Adrenal gland (tissue), 5 donors: ENCODE measurements at regions not wholly inside any gene's neighbourhood (a gene's known extent, or its start where the extent isn't known, plus 50 kb on each side); places are given as distances from the start of the nearest gene placed in this dataset.

Experiments used
- CTCF ChIP-seq, 6 experiments: fragments of 450-650 bp in 4 of 6; fragments of 200-600 bp in 2 of 6; sonication (generic) in 1 of 6; IDR thresholded peaks; 1 replicate in 5 of 6; 2 replicates in 1 of 6; pipeline versions ENCODE4 v1.5.1 to v1.8.0; 2016 to 2021; ENCODE audit warnings: antibody characterized with exemption in 6 of 6, mild to moderate bottlenecking in 2 of 6, moderate library complexity in 1 of 6
- POLR2A ChIP-seq, 2 donors: fragments of 450-650 bp; IDR thresholded peaks; one replicate each; pipeline ENCODE4 v1.6.1; 2017; ENCODE audit warnings: antibody characterized with exemption in 2 of 2, mild to moderate bottlenecking in 2 of 2, moderate library complexity in 1 of 2
- donor health status: DM: no; HTN: no; CAD: no.

GRCh38 chr4:8682725-8683124 is 90.2 kb downstream of the CPZ start:
- TF ChIP-seq POLR2A (IDR thresholded peaks at IDR 0.05) (no peak), CTCF (IDR thresholded peaks at IDR 0.05) (no peak)
